ENCODE measurements at regions not wholly inside any gene's neighbourhood (a gene's known extent, or its start where the extent isn't known, plus 50 kb on each side); places are given as distances from the start of the nearest gene placed in this dataset.
"Not testable (repeated sequence)": the region's sequence is repeated elsewhere in the genome, so short reads cannot be mapped to it uniquely, and the experiment has no call there.

GRCh38 chr1:73842436-73842835, 355.5 kb downstream of the LRRIQ3 start:
- DNase-seq = no peak

GRCh38 chr1:73839922-73840321, 358.1 kb downstream of the LRRIQ3 start:
- no peak for DNase-seq

GRCh38 chr1:73832276-73833181, 365.4 kb downstream of the LRRIQ3 start:
- DNase-seq = no peak

GRCh38 chr1:73827283-73827682, 370.7 kb downstream of the LRRIQ3 start:
- not testable (repeated sequence) for DNase-seq

- DNase-seq = no peak
These were observed 373.9 kb downstream of the LRRIQ3 start for GRCh38 chr1:73824065-73824464.

GRCh38 chr1:73821520-73821919, 376.5 kb downstream of the LRRIQ3 start:
- no peak for DNase-seq

GRCh38 chr1:73820843-73821242, 377.1 kb downstream of the LRRIQ3 start:
- DNase-seq = no peak

GRCh38 chr1:73813716-73814115, 384.3 kb downstream of the LRRIQ3 start:
- DNase-seq = no peak

GRCh38 chr1:73813236-73813635, 384.7 kb downstream of the LRRIQ3 start:
- DNase-seq = no peak

- no peak for DNase-seq
These were observed 386.2 kb downstream of the LRRIQ3 start for GRCh38 chr1:73811798-73812197.

GRCh38 chr1:73804935-73805334, 393.0 kb downstream of the LRRIQ3 start:
- DNase-seq = no peak

GRCh38 chr1:73803380-73803779, 394.6 kb downstream of the LRRIQ3 start:
- no peak for DNase-seq

- DNase-seq = no peak
These were observed 396.0 kb downstream of the LRRIQ3 start for GRCh38 chr1:73801912-73802429.

- no peak for DNase-seq
These were observed 397.6 kb downstream of the LRRIQ3 start for GRCh38 chr1:73800376-73800775.

GRCh38 chr1:73789965-73790364, 408.0 kb downstream of the LRRIQ3 start:
- DNase-seq = no peak

GRCh38 chr1:73784026-73784425, 413.9 kb downstream of the LRRIQ3 start:
- no peak for DNase-seq

GRCh38 chr1:73783352-73783751, 414.6 kb downstream of the LRRIQ3 start:
- DNase-seq = no peak

GRCh38 chr1:73782901-73783300, 415.1 kb downstream of the LRRIQ3 start:
- no peak for DNase-seq

- no peak for DNase-seq
These were observed 416.7 kb downstream of the LRRIQ3 start for GRCh38 chr1:73781251-73781650.

GRCh38 chr1:73778471-73778870, 419.5 kb downstream of the LRRIQ3 start:
- DNase-seq = no peak

GRCh38 chr1:73775896-73776295, 422.1 kb downstream of the LRRIQ3 start:
- DNase-seq = no peak

GRCh38 chr1:73772941-73773340, 425.0 kb downstream of the LRRIQ3 start:
- DNase-seq = no peak

GRCh38 chr1:73771396-73771795, 426.6 kb downstream of the LRRIQ3 start:
- no peak for DNase-seq

- no peak for DNase-seq
These were observed 427.7 kb downstream of the LRRIQ3 start for GRCh38 chr1:73770109-73770905.

All from NCI-H1417 treated with DMSO at 0.1 percent for 48 hours (cell line).